Erythroblast (primary cell): ENCODE measurements at regions not wholly inside any gene's neighbourhood (a gene's known extent, or its start where the extent isn't known, plus 50 kb on each side); places are given as distances from the start of the nearest gene placed in this dataset.

Experiments
- GATA1 ChIP-seq: IDR thresholded peaks from 2 replicates; pipeline ENCODE4 v1.6.1; 2011; ENCODE audit warnings: low read depth, mild to moderate bottlenecking, control low read depth, low read length, moderate library complexity
- POLR2A ChIP-seq: IDR thresholded peaks from 2 replicates; pipeline ENCODE4 v1.6.1; 2011; ENCODE audit warnings: mild to moderate bottlenecking, low read length

- TF ChIP-seq POLR2A: no peak
- no peak for TF ChIP-seq GATA1
Measured at GRCh38 chr1:112263453-112263852, 132.6 kb upstream of the CTTNBP2NL start.
